HG03196 (cell line): ENCODE measurements at regions not wholly inside any gene's neighbourhood (a gene's known extent, or its start where the extent isn't known, plus 50 kb on each side); places are given as distances from the start of the nearest gene placed in this dataset.

Experiments used
- ATAC-seq: cut with Tn5 transposase; IDR thresholded peaks from one replicate; pipeline ENCODE4 v1.9.1; 2021; ENCODE audit not compliant: unreplicated experiment

DNA sequence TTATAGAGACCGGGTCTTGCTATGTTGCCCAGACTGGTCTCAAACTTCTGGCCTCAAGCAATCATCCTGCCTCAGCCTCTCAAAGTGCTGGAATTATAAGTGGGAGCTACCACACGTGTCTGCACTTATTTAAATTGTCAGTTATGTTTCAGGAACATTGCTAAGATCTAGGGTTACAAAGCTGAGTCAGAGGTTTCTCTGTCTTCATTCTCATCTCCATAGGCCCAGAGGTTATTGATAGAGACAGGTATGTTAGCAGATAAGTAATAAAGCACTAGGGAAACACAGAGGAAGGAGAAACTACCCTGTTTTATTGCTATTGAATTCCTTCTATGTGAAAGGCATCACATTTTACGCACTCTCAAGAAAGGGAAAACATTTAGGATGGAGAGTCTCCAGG, 214.1 kb downstream of the REEP3 start:
- no peak for ATAC-seq

DNA sequence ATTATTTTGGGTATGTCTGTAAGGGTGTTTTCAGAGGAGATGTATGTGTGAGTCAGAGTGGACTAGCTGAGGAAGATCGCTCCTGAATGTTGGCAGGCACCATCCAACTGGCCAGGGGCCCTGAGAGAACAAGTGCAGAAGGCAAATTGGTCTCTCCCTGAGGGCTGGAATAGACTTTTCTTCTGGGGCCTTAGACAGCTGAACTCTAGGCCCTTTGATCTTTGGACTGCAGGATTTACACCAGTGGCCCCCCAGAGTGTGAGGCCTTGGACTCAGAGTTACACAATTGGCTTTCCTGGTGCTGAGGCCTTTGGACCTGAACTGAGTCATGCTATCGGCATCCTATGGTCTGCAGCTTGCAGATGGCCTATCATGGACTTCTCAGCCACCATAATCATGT, 217.2 kb downstream of the REEP3 start:
- no peak for ATAC-seq

DNA sequence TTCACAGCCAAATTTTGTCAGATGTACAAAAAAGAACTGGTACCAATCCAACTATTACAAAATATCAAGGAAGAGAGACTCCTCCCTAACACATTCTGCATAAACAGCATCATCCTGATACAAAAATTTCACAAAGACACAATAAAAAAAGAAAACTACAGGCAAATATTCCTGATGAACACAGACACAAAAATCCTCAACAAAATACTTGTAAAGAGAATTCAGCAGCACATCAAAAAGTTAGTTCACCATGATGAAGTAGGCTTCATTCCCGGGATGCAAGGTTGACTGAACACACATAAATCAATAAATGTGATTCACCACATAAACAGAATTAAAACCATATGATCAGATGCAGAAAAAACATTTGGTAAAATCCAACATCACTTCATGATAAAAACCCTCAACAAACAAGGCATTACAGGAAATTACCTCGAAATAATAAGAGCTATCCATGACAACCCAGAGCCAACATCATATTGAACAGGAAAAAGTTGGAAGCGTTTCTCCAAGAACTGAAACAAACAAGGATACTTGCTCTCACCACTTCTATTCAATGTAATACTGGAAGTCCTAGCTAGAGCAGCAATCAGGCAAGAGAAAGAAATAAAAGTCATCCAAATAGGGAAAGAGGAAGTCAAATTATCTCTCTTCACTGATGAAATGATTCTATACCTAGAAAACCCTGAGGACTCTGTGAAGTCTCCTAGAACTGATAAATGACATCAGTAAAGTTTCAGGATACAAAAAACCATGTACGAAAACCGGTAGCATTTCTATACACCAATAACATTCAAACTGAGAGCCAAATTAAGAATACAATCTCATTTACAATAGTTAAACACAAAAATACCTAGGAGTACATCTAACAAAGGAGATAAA, 223.1 kb downstream of the REEP3 start:
- no peak for ATAC-seq

DNA sequence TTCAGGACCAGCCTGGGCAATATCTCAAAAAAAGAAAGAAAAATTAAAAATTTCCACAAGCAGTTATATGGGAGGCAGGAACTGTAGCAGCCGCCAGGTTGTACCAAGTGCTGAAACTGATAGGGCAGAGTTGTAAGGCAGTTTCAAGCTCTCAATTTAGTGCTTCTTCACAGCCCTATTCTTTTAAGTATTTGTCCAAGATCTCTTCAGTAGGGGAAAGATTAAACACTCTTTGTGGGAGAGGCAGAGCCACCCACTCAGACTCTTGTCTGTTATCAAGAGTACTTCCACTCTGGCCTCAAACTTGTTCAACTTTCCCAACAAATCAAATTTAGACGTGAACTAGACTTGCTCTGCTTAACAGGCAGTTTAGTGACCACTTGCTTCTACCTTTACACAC, 228.7 kb downstream of the REEP3 start:
- ATAC-seq = no peak

DNA sequence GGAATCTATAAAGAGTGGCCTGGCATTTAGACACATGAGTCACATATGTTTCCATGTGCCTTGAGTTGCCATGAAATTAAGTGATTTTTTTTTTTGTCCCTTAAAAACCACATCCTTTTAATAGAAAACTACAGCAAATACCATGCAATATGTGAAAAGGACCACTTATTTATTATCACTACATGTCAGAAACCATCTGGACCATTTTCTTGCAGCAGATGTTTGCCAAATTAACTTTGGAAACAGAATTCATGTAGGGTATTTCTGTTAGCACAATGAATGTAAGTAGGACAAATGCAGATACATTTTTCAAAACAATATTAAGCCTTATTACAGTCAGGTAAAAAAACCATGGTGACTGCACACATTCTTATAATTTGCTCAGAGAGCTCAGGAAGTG, 230.6 kb downstream of the REEP3 start:
- ATAC-seq = no peak

DNA sequence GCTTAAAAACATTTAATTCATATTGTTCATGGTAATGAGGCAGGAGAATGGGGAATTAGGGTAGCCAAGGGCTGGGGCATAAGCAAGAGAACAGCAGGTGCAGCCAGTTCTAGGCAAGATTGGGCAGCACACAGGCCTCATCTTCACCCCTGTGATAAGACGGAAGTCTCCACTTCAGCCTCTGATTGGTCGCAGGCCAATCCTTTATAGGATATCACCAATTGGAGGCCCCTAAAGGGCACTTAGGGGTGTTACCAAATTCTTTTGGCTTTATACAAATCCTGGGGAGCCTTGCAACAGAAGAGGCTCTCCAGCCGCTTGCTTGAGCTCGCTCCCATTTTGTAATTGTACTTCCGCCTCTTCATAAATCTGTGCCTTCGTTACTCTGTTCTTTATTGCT, 231.1 kb downstream of the REEP3 start:
- no peak for ATAC-seq

DNA sequence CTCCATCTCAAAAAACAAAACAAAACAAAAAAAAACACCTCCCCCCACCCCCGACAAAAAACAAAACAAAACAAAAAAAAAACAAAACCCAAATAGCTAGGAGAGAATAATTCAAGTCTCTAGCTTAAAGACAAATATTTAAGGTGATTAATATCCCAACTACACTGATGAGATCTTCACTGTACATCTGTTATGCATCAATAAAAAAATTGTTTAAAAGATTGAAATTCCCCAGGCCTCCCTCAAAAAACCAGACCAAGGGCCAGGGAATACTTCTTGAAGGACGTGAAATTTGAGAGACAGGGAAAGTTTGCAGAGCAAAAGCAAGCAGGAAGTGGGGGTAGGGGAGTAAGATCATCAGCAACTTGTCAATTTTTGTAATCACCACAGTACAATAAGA, 232.6 kb downstream of the REEP3 start:
- no peak for ATAC-seq

DNA sequence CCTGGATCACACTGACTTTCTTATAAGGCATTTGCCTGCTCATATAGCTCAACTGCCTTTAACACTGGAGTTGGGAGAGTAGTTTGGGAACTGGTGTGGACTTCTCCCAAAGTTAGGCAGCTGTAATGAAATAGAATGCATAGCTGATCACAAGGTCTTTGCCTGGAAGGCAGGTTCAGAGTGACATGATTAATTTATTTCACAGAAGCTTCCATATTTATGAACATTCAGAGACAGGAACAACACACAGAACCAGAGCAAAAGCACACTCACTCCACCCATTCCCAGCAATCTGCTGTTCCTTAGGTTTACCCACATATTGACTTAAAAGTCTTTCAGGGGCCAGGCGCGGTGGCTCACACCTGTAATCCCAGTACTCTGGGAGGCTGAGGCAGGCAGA, 234.2 kb downstream of the REEP3 start:
- ATAC-seq = no peak

DNA sequence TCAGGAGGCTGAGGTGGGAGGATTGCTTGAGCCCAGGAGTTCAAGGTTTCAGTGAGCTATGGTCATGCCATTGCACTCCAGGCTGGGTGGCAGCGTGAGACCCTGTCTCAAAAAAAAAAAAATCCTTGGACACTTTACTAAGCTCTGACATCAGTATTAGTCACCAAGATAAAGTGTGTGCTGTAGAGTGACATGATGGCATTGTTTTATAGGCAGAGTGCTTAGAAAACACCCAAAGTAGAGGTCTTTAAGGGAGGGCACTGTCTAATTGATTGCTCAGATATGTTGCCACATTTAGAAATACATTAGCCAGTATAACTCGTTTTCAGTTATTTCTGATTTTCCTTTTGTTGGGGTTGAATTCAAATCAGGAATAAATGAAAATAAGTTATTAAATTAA, 235.9 kb downstream of the REEP3 start:
- no peak for ATAC-seq

DNA sequence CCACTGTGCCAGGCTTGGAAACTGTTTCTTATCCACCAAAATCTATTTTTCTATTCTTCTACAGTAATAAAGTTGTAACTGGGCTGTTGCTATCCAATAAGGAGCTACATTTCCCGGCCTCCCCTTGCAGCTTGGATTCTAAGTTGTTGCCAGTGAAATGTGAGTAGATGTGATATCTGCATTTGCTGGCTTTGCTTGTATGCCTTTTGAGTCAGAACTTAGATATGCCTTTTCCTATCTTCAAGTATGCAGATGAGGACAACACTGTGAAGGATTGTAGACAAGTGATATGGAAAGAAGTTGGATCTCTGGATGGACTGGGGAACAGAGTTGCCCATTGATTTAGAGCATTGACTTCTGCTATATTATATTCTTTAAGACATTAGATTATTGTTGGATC, 236.9 kb downstream of the REEP3 start:
- no peak for ATAC-seq

DNA sequence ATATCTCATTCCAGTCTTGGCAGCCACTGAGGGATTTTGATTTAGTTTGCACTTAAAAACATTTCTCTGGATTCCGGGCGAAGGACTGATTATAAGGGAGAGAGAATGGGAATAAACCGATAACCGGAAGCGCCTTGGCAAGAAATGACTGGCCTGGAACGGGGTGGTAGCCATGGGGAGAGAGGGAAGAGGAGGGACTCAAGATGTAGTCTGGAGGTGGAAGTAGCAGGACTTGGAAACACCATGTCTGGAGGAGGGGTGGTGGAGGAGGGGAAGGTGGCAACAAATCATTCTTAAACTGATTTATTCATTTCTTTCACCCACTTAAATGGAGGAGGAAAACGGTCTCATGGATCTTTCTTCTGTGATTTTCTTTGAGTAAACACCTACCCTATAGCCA, 238.1 kb downstream of the REEP3 start:
- ATAC-seq = no peak

DNA sequence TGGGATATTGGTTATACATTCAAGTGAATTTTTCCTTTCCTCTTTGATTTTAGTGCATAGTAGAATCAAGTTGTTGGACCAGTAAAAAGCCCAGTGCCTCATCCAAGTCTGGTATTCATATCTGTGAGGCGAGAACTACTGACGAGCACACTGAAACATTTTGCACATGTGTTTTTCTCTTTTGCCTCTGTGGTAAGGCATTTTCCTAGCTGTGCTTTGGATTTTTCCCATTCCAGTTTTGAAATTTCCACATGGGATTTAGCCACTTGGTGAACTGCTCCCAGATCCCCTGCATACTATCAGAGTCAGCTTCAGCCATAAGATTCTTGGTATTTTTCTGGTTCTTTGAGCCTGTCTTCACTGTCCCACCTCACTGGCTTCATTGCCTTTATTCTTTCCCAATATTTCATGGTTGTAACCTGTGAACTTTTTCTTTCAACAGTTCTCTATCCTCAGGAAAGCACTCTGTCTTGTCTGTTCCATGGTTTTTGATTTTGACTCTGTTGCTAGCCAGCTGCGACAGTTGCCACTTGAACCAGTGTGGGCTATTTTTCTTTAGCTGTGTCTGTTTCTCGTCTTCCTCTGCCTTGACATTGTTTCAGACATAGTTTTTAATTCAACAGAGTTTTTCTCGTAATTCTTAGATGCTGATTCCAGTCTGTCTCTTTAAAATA, 239.0 kb downstream of the REEP3 start:
- ATAC-seq = no peak

DNA sequence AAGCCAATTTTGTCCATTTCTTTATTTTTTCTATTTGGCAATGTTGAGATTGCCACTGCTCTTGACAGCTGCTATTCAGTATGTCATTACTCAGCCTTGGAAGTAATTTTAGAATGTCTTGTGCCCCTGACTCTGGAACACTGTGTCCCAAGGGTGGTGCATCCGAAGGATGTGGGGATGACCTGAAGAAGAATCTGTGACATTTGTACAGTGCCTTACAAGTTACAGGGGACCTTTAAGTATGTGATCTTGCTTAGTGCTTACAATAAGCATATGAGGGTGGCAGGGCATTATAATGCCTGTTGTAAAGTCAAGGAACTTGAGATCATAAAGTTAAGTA, 239.5 kb downstream of the REEP3 start:
- ATAC-seq = no peak

DNA sequence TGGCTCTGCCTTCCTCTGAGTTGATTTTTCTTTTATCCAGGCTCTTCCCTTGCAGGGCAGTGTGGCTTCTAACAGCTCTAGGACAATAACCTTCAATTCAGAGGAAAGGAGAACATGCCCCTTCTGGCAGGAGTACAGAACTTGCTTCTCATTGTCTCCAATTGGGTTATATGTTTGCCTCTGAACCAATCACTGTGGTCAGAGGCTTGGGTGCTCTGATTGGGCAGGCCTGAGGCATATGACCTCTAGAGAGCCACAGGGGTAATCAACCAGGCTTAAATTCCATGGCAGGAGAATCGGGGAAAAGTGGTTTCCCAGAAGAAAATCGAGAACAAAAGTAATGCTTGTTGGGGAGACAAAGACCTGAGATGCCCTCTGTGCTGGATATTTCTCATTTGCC, 240.0 kb downstream of the REEP3 start:
- no peak for ATAC-seq

DNA sequence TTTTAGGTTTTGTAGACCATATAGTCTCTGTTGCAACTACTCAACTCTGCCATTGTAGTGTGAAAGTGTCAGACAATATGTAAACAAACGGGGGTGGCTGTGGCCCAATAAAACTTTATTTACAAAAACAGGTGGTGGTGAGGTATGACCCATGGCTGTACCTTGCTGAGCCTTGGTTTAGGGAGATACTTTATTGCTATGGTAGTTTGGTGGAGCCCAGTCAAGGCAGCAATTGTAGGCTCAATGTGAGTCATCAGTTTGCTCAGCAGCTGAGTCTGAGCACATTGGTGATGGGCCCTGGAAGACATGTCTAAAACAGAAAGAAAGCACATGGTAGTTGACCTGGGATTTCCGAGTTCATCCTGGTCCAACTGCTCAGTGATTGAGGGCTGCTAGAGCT, 242.5 kb downstream of the REEP3 start:
- ATAC-seq = no peak

DNA sequence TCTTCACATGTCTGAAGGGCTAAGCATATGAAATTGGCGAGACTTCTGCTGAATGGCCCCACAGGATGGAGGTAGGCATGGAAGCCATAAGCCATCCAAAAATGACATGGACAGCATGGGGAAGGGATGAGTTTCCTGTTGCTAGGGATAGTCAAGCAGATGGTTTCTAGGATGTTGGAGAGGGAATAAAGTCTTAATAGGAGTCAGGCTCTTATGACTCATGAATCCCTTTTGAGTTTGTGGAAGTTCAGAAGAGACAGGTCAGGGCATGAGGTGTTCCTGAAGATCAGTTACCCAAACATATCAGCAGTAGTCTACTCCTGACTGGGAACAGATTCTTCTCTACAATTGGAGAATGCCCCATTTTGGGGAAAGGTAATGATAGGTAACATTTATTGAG, 243.9 kb downstream of the REEP3 start:
- no peak for ATAC-seq

DNA sequence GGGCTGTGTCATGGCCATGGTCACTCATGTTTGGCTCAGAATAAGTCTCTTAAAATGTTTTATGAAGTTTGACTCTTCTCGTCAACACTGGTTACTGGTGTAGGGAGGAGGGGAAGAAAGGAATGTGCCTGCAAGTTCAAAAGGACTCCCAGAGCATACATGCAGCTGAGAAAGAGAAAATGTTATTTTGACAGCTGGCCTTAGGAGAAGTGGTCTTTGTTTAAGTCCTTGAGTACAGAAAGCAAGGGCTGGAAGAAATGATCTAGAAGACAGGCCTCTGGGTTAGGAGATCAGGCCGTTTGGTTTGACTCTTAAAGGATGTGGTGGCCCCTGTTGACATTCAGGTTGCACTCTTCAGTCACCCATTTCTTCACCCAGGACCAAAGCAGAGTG, 245.5 kb downstream of the REEP3 start:
- no peak for ATAC-seq

DNA sequence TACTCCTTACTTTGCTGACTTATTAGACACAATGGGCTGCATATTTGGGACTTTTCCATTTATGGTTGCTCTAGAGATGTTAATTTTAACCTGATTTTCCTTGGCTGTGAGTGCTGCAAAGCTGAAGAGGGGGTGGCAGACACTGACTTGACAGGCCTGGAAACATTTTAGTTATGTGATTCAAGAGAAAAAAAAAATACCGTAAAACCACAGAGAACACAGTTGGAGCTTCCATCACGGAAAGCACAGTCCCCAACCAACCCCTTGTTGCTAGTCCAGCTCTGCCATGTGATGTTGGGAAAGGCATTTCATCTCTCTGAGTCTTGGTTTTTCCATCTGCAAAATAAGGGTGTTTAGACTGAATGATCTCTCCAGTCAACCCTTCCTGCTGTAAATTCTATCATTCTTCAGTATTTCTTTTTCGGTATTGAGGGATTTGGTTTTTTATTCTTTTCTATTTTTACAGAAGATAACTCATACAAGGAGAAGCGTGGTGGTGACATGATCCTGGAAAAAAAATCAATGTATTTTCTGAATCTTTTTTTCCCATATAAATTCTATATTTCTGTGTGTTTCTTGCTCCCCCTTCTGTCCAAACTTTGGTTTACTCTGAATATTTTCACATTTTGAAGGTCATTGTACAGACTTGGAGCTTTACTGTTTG, 246.1 kb downstream of the REEP3 start:
- ATAC-seq = no peak

DNA sequence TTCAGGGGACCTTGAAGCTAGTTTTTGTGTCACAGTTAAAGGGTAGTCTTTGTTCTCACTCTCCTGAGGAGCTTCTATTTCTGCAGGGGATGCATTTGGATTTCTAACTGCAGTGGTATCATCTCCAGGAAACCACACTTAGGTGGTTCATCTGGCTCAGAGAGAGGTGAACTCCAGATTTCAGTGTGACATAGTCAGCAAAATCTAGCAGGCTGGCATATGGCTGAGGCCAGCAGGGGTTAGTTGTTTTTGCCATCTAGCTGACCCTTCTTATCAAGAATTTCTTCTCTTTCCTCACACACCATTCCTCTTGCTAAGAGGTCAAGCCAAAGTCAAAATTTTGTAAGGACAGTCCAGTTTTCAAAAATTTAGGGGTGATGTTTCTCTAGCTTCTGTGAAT, 248.2 kb downstream of the REEP3 start:
- ATAC-seq = no peak

DNA sequence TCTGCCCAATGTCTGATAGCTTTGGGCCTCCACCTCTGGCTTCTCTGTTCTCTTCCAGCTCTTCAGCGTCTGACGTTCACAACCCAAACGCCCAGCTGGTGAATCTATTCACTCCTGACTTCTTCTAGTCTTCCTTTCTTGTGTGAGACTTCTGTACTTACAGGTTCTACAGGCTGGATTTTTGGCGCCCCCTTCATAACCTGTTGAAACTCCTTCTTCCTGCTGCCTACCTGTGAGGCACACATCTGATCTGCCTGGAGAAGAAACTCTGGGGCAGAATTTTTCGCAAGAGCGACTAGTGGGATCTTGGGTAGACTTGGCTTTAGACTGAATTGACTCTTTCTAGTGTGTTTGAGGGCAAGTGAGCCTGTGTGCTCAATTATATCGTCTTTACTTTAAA, 249.3 kb downstream of the REEP3 start:
- no peak for ATAC-seq

DNA sequence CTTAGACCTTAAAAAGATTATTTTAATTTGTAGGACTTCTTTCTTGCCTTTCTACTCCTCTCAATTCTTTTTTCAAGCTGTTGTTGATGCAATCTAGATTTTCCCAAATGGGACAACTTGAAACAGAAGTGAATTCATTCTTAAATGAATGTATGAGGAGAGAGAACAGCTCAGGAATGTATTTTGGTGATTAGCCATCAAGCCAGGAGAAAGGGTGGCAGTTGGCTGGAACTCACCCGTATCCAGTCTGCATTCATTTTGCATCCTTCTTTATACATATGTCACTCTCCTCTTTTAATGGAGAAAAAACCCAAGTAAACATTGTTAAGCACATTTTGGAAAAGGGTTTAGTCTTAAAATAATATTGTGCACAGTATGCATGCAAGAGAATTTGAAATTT, 251.3 kb downstream of the REEP3 start:
- no peak for ATAC-seq

DNA sequence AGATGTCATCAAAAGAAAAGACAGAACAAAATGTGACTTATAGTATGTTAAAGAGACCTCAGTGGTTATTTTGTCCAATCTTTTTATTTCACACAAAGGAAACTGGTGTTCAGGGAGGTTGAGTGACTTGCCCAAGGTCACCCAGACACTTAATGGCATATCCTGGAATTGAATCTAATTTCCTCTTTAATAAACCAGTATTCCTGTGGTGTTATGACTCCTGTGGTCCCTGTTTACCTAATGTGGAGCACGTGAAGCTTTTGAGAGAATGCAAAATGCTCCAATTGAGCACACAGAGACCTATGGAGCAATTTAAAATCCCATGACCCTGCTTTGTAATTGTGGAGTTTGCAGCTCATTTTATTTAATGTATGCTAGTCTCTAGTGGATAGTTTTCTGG, 251.9 kb downstream of the REEP3 start:
- ATAC-seq = no peak
